ENCODE measurements at regions not wholly inside any gene's neighbourhood (a gene's known extent, or its start where the extent isn't known, plus 50 kb on each side); places are given as distances from the start of the nearest gene placed in this dataset.

GRCh38 chr4:8732681-8733243, 138.9 kb downstream of the HMX1 start:
- TF ChIP-seq CTCF (IDR thresholded peaks at IDR 0.05) (no peak), POLR2A (IDR thresholded peaks at IDR 0.05) (no peak), EP300 (IDR thresholded peaks at IDR 0.05) (no peak), POLR2AphosphoS5 (IDR thresholded peaks at IDR 0.05) (no peak)

Data from upper lobe of left lung (tissue), 4 donors.